AG04449 (cell line): ENCODE measurements at regions not wholly inside any gene's neighbourhood (a gene's known extent, or its start where the extent isn't known, plus 50 kb on each side); places are given as distances from the start of the nearest gene placed in this dataset.

Experiments
- CTCF ChIA-PET: fragments of 350-600 bp; formaldehyde crosslinking; extraction: SDS; loops from one replicate; lab custom pipeline; 2021; ENCODE audit warnings: antibody characterized with exemption; lab: Yijun Ruan, JAX
- POLR2A ChIA-PET: fragments of 400-600, 350-600 bp; formaldehyde crosslinking; extraction: SDS; loops from one replicate; lab custom pipeline; 2020; ENCODE audit warnings: antibody characterized with exemption, inconsistent platforms; lab: Yijun Ruan, JAX
- DNase-seq: peaks from one replicate; pipeline ENCODE4 v3.0.0-alpha.2; 2010; ENCODE audit warnings: low read depth, low spot score
- H3K4me3 ChIP-seq: 2 replicates; pipeline ENCODE4 v1.5.1; 2011; ENCODE audit warnings: low read depth, mild to moderate bottlenecking, control low read depth, low read length
- CTCF ChIP-seq: IDR thresholded peaks from one replicate; pipeline ENCODE4 v1.5.1; 2011; ENCODE audit warnings: mild to moderate bottlenecking, moderate library complexity, low read length, control low read depth, inconsistent platforms; ENCODE audit not compliant: insufficient read depth; ENCODE audit errors: missing control alignments

DNA sequence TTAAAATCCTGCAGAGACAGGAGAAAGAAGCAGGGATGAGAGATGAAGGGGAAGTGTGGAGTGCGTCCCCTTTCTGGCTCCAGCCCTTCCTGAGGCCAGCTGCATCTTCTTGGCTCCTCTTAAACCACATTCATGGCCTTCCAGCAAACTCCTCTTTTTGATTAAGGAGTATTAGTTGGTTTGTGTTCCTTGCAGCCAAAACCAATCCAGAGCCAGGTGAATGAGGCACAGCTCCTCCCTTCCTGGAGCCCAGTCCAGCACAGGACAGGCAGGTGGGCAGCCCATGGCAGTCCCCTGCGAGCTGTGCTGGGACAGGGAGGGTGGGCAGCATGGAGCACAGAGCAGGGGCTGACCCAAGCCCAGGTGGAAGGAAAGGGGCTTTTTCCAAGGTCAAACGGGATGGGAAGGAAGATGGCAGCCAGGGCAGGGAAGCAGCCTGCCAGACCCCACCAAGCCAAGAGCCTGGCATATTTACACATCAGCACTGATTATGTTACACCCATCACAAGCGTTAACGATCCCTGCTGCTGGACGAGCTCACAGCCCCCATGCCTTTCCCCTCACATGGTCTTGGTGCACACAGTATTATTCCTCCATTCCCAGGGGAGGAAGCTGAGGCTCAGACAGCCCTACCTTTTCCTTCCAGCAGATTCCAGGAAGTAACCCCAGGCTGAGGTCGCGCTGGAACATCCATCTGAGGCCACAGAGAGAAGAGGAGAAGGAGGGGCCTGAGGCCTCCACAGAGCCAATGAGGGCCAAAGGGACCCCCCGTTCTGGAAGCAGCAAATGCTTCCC, 175.6 kb downstream of the SMAD6 start:
- no peak overlapping the region for H3K4me3 ChIP-seq
- ChIA-PET CTCF (interaction anchor here (0.9 to 1.9 kb wide), 5 partner anchors 8 to 87 kb away, joined by 3 to 9 read pairs (median 4); no protein-coding TSS in a partner anchor), POLR2A (no interaction called here)
- no peak for DNase-seq
- no peak for TF ChIP-seq CTCF

DNA sequence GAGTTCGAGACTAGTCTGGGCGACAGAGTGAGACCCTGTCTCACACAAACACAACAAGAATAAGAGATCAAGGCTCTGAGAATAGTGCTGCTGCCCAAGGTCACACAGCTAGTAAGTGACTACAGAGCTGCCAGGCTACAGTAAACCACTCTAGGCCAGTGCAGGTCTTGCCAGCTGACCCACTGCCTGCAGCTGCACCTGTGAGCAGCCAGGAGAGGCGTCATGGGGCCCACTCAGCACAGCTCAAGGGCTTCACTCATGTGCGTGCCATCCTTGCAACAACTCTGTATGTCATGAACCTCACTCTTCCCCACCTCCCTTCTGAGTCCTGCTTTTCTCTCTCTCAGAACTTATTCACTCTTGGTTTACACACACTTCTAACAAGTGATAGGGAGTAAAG, 176.7 kb downstream of the SMAD6 start:
- ChIA-PET CTCF (interaction anchor here (0.5 to 1.9 kb wide), 3 partner anchors 9 to 24 kb away, joined by 3 to 9 read pairs (median 3); no protein-coding TSS in a partner anchor), POLR2A (no interaction called here)
- no peak for TF ChIP-seq CTCF
- no peak for DNase-seq
- no peak overlapping the region for H3K4me3 ChIP-seq

DNA sequence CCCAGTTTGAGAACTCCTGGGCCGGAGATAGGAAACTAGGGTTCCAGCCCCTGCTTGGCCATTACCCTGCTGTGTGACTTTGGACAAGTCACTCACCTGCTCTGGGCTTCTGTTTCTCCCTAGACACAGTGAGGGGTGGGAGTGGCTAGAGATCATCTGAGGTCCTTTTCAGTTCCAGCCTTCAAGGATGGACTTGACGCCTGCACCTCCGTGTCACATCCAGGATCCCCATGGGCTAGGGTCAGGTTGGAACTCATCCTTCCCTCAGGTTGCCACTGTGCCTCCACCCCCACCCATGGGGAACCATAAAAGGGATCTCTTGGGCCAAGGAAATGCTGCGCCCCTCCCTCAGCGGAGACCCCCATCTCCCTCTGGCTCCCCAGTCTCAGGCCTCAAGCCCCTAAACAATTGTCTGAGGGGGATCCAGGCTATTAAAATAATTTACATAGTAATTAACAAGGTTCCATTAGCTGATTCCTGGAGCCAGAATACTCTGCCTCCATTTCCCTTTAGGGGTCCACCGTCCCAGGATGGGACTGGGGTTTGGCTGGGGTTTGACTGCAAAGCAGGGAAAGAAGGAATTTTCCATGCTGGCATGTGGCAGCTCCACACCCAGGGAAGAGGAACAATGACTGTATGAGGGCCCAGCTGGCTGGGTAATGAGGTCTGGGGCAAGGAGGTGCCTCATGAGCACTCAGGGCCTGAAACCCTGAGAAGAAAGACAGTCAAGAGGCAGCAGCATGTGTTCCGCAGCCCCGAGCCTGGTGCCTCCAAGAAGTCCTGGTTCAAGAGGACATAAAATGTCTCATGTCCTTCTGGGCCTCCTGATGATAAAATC, 177.7 kb downstream of the SMAD6 start:
- no peak for TF ChIP-seq CTCF
- ChIA-PET POLR2A (no interaction called here), CTCF (interaction anchor here (1.1 to 3.1 kb wide), 5 partner anchors 16 to 313 kb away, joined by 3 to 17 read pairs (median 3); no protein-coding TSS in a partner anchor)
- H3K4me3 ChIP-seq = no peak overlapping the region
- no peak for DNase-seq

DNA sequence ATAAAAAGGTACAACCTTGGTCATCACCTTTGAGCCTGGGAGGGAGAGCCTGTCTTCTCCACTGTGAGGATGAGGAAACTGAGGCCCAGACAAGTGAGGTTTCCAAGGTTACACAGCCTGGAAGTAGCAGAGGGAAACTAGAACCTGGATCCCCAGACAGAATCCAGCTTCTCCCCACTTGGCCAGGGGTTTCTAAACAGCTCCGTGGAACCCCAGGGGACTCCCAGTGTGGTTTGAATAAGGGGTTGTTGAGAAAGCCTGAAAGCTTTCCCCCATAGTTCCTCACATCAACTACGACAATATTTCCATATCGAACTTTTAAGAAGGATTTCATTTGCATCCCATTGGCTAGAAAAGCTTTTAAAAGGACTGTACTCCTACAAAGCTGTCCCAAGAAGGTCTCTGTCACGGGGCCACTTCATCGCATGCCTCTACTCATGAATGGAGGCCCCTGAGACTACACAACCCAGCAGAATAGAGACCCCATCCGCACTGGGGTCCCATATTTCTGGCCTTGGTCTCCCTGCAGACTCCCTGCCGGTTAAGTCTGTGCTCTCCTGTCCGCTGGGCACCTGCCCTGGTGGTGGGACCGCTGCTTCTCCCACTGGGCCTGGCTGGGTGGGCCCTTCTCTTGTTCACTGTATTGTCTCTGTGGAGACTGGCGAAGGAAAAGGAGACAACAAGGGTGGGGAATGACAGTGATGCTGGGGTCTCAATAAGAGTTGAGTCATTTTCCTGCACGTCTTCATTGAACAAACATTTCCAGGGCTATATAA, 178.5 kb downstream of the SMAD6 start:
- no peak overlapping the region for H3K4me3 ChIP-seq
- TF ChIP-seq CTCF = no peak
- POLR2A ChIA-PET = no interaction called here
- CTCF ChIA-PET = interaction anchor here (1.1 to 3.1 kb wide), 5 partner anchors 17 to 314 kb away, joined by 3 to 17 read pairs (median 3); no protein-coding TSS in a partner anchor
- DNase-seq = no peak

- no peak for TF ChIP-seq CTCF
- H3K4me3 ChIP-seq = no peak overlapping the region
- POLR2A ChIA-PET = no interaction called here
- DNase-seq = no peak
- CTCF ChIA-PET = interaction anchor here (1.1 to 3.1 kb wide), 4 partner anchors 18 to 314 kb away, joined by 3 to 17 read pairs (median 8); no protein-coding TSS in a partner anchor
Observed at GRCh38 chr15:66881173-66881905, 179.3 kb downstream of the SMAD6 start.
